PC-9 (cell line): ENCODE measurements at regions not wholly inside any gene's neighbourhood (a gene's known extent, or its start where the extent isn't known, plus 50 kb on each side); places are given as distances from the start of the nearest gene placed in this dataset.

Source experiments
- BruUV-seq: library from RNA; stranded (reverse); fragments of 400-500 nt; replicated peaks from 2 replicates; lab custom pipeline; 2021; lab: Mats Ljungman, UMichigan
- CTCF ChIA-PET: fragments of 300-600 bp; sonication (Branson Sonifier 250); formaldehyde crosslinking; loops from one replicate; lab custom pipeline; 2022; ENCODE audit warnings: antibody characterized with exemption; lab: Charles Lee
- POLR2A ChIA-PET: fragments of 300-600 bp; sonication (Branson Sonifier 250); formaldehyde crosslinking; loops from one replicate; lab custom pipeline; 2022; ENCODE audit warnings: antibody characterized with exemption; ENCODE audit not compliant: unreplicated experiment; lab: Charles Lee
- DNase-seq, 2 experiments: peaks; one replicate each; pipeline versions ENCODE4 v3.0.0 to v3.0.0-alpha.2; 2015 to 2022; ENCODE audit warnings: mixed read lengths in 1 of 2
- H2AFZ ChIP-seq: fragments of 200-600 bp; sonication (generic); 2 replicates; pipeline ENCODE4 v1.8.1; 2017; ENCODE audit warnings: antibody characterized with exemption
- H3F3A ChIP-seq: fragments of 200-600 bp; sonication (generic); 2 replicates; pipeline ENCODE4 v1.8.1; 2017; ENCODE audit warnings: antibody characterized with exemption, mild to moderate bottlenecking, low read depth; ENCODE audit not compliant: insufficient read depth
- H3K27ac ChIP-seq: fragments of 200-600 bp; sonication (generic); 2 replicates; pipeline ENCODE4 v1.6.1; 2016; ENCODE audit warnings: mixed run types
- H3K27me3 ChIP-seq: fragments of 200-600 bp; sonication (generic); 2 replicates; pipeline ENCODE4 v1.6.1; 2016; ENCODE audit warnings: low read depth, mixed run types; ENCODE audit not compliant: insufficient read depth
- H3K36me3 ChIP-seq: fragments of 200-600 bp; sonication (generic); 2 replicates; pipeline ENCODE4 v1.6.1; 2016; ENCODE audit warnings: low read depth, mixed run types
- H3K4me1 ChIP-seq: fragments of 200-600 bp; sonication (generic); replicated peaks from 2 replicates; pipeline ENCODE4 v1.6.1; 2016; ENCODE audit warnings: mixed run types; ENCODE audit not compliant: insufficient read depth
- H3K4me2 ChIP-seq: fragments of 200-600 bp; sonication (generic); 2 replicates; pipeline ENCODE4 v1.6.1; 2017; ENCODE audit warnings: mixed run types
- H3K4me3 ChIP-seq: fragments of 200-600 bp; sonication (generic); 2 replicates; pipeline ENCODE4 v1.6.1; 2016; ENCODE audit warnings: mixed run types
- H3K79me2 ChIP-seq: fragments of 200-600 bp; sonication (generic); 2 replicates; pipeline ENCODE4 v1.6.1; 2017; ENCODE audit warnings: low read depth, mixed run types
- H3K9me2 ChIP-seq: fragments of 200-600 bp; sonication (generic); 2 replicates; pipeline ENCODE4 v1.8.1; 2017; ENCODE audit warnings: mild to moderate bottlenecking; ENCODE audit not compliant: insufficient read depth
- H3K9me3 ChIP-seq: fragments of 200-600 bp; sonication (generic); 2 replicates; pipeline ENCODE4 v1.8.1; 2016; ENCODE audit warnings: low read depth; ENCODE audit not compliant: insufficient read depth
- H4K20me1 ChIP-seq: fragments of 200-600 bp; sonication (generic); 2 replicates; pipeline ENCODE4 v1.8.1; 2017; ENCODE audit not compliant: insufficient read depth
- CTCF ChIP-seq: fragments of 200-600 bp; sonication (generic); conservative IDR thresholded peaks from 2 replicates; pipeline ENCODE4 v1.6.1; 2017; ENCODE audit warnings: mixed run types, antibody characterized with exemption, mild to moderate bottlenecking, moderate library complexity
- EZH2 ChIP-seq: fragments of 200-600 bp; sonication (generic); IDR thresholded peaks from 2 replicates; pipeline ENCODE4 v1.8.0; 2017; ENCODE audit warnings: antibody characterized with exemption, low read depth
- intact Hi-C: fragments of 100-400 bp; cut with micrococcal nuclease; formaldehyde crosslinking; loops from one replicate; pipeline ENCODE4 v1.10.0; 2022; ENCODE audit not compliant: unreplicated experiment

DNA sequence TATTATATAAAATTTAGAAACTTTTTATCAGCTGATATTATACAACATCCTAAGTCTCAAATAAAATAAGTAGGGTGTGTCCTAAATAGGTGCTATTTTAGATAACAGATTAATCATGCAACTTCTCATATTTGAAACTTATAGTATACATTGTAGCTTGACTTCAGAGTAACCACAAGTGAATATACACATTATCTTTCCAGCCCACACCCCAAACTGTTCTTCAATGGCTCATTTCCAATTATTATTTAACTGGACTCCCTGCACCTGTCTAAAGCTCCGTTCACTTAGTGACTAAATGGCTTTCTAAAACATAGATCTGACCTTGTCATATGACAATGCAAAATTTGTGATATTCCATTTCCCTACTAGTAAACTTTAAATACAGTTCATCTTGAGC is 490.9 kb upstream of the RGMB start:
- H3K9me3 ChIP-seq = no peaks in the 10 kb centered on the region
- POLR2A ChIA-PET = no interaction called here
- no TSS peak for BruUV-seq
- H4K20me1 ChIP-seq = no peaks in the 10 kb centered on the region
- TF ChIP-seq CTCF (no peak), EZH2 (no peak)
- no peaks in the 10 kb centered on the region for H3K9me2 ChIP-seq
- H3F3A ChIP-seq = no peaks in the 10 kb centered on the region
- H3K4me2 ChIP-seq = no peak overlapping the region
- CTCF ChIA-PET = no interaction called here
- H3K27ac ChIP-seq = no peak overlapping the region
- H3K27me3 ChIP-seq = no peaks in the 10 kb centered on the region
- no peaks in the 10 kb centered on the region for H3K4me1 ChIP-seq
- H2AFZ ChIP-seq = no peak overlapping the region
- H3K36me3 ChIP-seq = no peaks in the 10 kb centered on the region
- no peak for DNase-seq
- intact Hi-C loops = no loop called here
- H3K79me2 ChIP-seq = no peaks in the 10 kb centered on the region
- H3K4me3 ChIP-seq = no peak overlapping the region

- POLR2A ChIA-PET = no interaction called here
- no peak overlapping the region for H3K4me2 ChIP-seq
- no peak overlapping the region; the same call in 1 of the 2 replicates for H2AFZ ChIP-seq
Measured at GRCh38 chr5:98292496-98292895, 481.0 kb upstream of the RGMB start.

GRCh38 chr5:98296426-98296825 is 477.0 kb upstream of the RGMB start:
- no peak for TF ChIP-seq EZH2
- TF ChIP-seq CTCF = no peak
- H3K27ac ChIP-seq = no peak overlapping the region
- H3F3A ChIP-seq = no peaks in the 10 kb centered on the region
- H4K20me1 ChIP-seq = no peaks in the 10 kb centered on the region
- H3K9me3 ChIP-seq = no peaks in the 10 kb centered on the region
- DNase-seq = no peak
- intact Hi-C loops = no loop called here
- no peak overlapping the region for H2AFZ ChIP-seq
- no peaks in the 10 kb centered on the region for H3K27me3 ChIP-seq
- H3K4me1 ChIP-seq = no peaks in the 10 kb centered on the region
- ChIA-PET CTCF (no interaction called here), POLR2A (no interaction called here)
- H3K36me3 ChIP-seq = no peaks in the 10 kb centered on the region
- no peaks in the 10 kb centered on the region for H3K79me2 ChIP-seq
- BruUV-seq = no TSS peak
- no peak overlapping the region for H3K4me2 ChIP-seq
- H3K9me2 ChIP-seq = no peaks in the 10 kb centered on the region; the same call in 1 of the 2 replicates
- H3K4me3 ChIP-seq = no peak overlapping the region

More at GRCh38 chr5:98292496-98292895, 481.0 kb upstream of the RGMB start:
- TF ChIP-seq CTCF (no peak), EZH2 (no peak)
- Histone ChIP-seq H3K4me3 (no peak overlapping the region), H3K9me2 (no peaks in the 10 kb centered on the region; the same call in 1 of the 2 replicates), H3F3A (no peaks in the 10 kb centered on the region), H3K27ac (no peak overlapping the region), H3K9me3 (no peaks in the 10 kb centered on the region), H4K20me1 (no peaks in the 10 kb centered on the region), H3K27me3 (no peaks in the 10 kb centered on the region), H3K79me2 (no peaks in the 10 kb centered on the region), H3K4me1 (no peaks in the 10 kb centered on the region), H3K36me3 (no peaks in the 10 kb centered on the region)
- DNase-seq = no peak
- no TSS peak for BruUV-seq
- CTCF ChIA-PET = no interaction called here
- intact Hi-C loops = no loop called here
